ENCODE measurements at regions not wholly inside any gene's neighbourhood (a gene's known extent, or its start where the extent isn't known, plus 50 kb on each side); places are given as distances from the start of the nearest gene placed in this dataset.
"Not testable (repeated sequence)": the region's sequence is repeated elsewhere in the genome, so short reads cannot be mapped to it uniquely, and the experiment has no call there.

- no peak for DNase-seq
These were observed 269.4 kb downstream of the MYCN start for GRCh38 chr2:16209799-16210198.

DNA sequence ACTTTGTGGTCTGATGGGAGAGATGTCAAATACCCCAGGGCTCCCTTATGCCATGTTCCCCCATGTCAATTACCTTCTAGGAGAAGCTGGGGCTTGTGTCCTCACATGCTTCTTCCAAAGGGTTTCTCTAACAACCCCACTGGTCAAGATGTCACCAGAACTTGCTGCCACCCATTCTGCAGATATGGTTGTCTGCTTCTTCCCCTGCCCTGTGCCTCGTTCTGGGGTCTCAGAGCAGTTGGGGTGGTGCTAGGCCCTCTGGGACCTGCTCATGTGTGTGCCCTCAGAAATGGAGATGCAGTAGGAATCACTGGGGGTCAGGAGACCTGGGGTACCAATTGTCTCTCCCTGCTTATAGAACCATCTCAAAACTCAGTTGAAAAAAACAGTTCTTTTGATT lies 268.6 kb downstream of the MYCN start:
- no peak for DNase-seq

- DNase-seq = no peak
These were observed 268.0 kb downstream of the MYCN start for GRCh38 chr2:16208241-16208797.

DNA sequence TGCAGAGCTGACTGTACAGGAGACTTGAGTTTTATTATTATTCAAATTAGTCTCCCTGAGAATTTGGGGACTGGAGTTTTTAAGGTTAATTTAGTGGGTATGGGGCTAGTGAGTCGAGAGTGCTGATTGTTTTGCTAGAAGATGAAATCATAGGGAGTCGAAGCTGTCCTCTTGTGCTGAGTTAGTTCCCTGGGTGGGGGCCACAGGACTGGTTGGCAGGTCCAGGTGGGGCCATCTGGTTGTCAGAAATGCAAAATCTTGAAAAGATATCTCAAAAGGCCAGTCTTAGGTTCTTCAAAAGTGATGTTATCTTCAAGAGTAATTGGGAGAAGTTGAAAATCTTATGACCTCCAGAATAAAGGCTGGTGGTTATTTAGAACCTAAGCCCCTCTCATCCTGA lies 267.3 kb downstream of the MYCN start:
- no peak for DNase-seq

- no peak for DNase-seq
These were observed 266.8 kb downstream of the MYCN start for GRCh38 chr2:16207151-16207550.

DNA sequence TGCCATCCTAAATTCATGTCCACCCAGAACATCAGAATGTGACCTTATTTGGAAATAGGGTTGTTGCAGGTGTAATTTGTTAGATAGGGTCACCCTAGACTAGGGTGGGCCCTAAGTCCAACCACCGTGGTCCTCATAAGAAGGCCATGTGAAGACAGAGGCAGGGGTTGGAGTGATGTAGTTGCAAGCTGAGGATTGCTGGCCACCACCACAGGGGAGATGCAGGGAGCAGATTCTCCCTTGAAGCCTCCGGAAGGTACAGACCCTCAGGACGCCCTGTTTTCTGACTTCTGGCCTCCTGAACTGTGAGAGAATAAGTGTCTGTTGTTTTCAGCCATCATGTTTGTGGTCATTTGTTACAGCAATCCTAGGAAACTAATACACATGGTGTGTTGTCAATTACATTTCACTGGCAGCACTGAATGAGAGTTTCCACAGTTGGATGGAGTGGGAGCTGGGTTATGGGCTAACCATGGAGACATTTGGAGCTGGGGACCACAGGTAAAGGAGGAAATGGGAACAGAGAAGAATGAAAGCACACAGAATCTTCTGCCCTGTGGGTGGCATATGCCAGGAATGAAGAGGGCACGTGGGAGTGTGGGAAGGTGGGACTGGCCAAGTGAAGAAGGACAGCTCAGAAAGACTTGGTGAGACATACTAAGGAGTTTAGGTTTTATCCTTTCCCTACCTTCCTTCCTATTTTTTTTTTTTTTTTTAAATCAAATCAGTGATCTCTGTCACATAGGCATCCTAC lies 266.0 kb downstream of the MYCN start:
- no peak for DNase-seq

DNA sequence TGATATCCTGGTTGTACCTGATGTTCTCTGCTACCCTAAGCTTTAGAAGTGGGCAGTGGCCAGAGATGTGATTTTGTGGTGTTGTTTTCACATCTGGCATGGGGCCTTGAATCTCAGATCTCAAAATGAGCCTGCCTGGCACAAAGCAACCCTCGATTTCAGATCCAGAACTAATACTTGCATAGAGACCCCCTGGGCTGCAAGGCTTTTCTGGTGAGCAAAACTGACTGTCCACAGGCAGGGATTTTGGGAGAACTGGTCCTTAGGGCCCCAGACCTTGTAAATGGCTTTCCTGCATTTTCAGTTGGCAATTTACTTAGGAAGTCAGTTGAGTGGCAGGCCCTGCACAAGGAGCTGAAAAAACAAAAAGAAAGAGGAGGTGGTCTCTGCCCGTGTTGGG lies 265.3 kb downstream of the MYCN start:
- DNase-seq = no peak

- no peak for DNase-seq
These were observed 264.7 kb downstream of the MYCN start for GRCh38 chr2:16204886-16205620.

- no peak for DNase-seq
These were observed 263.9 kb downstream of the MYCN start for GRCh38 chr2:16204251-16204650.

GRCh38 chr2:16203691-16204090 lies 263.3 kb downstream of the MYCN start:
- DNase-seq = no peak

GRCh38 chr2:16203069-16203468 lies 262.7 kb downstream of the MYCN start:
- no peak for DNase-seq

- DNase-seq = no peak
These were observed 262.1 kb downstream of the MYCN start for GRCh38 chr2:16202266-16203020.

GRCh38 chr2:16201848-16202247 lies 261.5 kb downstream of the MYCN start:
- DNase-seq = no peak

DNA sequence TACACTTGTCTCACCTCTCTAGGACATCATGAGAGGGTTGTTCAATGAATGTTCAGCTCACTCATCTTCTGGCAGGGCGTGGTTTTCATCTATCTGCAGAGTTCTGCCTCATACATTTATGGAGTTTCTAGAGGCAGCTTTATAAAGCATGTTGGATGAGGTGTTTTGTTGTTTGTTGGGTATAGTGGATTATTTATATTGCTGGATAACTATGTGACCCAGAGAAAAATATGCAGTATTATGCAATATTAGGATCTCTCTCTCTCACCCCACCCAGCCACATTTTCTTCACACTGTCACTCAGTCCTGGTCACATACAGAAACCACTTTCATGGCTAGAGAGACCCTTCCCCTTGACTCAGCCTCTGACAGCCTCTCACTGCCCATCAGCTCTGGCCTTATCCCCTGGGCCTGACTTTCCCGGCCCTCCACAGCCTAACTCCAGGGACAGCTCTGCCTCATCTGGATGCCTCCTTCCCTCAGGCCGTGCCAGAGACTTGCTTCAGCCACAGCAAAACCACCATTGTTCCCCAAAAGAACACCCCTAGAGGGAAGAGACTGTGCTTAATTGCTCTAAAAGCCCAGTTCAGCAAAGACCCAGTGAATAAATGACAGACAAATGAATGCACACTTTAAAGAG lies 260.3 kb downstream of the MYCN start:
- no peak for DNase-seq

DNA sequence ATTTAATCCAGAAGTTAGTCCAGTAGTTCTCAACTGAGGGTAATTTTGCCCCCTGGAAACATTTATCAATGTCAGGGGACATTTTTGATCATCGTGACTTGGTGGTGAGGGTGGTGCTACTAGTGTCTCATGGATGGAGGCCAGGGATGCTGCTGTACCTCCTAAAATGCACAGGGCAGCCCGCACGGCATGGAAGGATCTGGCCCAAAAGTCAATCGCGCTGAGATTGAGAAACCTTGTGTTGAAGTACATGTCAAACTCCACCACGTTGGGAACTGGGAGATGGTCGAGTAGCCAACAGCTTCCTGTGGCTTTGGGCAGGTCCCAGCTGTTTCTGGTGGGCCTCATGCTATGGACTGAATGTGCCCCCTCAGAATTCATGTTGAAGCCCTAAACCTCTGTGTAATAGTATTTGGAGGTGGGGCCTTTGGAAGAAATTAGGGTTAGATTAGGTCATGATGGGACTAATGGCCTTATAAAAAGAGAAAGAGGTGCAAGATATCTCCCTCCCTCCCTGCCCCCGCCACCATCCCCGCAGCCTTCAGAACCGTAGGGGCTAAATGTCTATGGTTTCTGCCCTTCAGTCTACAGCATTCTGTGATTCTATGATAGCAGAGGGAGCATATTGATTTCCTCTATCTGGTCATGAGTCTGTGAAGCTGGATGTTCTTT lies 259.7 kb downstream of the MYCN start:
- no peak for DNase-seq

DNA sequence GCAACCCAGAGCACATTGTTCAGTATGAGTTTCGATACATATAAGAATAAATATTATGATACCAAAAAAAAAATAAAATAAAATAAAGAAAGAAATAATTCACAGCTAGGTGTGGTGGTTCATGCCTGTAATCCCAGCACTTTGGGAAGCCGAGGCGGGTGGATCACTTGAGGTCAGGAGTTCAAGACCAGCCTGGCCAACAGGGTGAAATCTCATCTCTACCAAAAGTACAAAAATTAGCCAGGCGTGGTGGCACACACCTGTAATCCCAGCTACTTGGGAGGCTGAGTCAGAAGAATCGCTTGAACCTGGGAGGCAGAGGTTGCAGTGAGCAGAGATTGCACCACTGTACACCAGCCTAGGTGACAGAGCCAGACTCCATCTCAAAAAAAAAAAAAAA lies 258.9 kb downstream of the MYCN start:
- DNase-seq = not testable (repeated sequence)

DNA sequence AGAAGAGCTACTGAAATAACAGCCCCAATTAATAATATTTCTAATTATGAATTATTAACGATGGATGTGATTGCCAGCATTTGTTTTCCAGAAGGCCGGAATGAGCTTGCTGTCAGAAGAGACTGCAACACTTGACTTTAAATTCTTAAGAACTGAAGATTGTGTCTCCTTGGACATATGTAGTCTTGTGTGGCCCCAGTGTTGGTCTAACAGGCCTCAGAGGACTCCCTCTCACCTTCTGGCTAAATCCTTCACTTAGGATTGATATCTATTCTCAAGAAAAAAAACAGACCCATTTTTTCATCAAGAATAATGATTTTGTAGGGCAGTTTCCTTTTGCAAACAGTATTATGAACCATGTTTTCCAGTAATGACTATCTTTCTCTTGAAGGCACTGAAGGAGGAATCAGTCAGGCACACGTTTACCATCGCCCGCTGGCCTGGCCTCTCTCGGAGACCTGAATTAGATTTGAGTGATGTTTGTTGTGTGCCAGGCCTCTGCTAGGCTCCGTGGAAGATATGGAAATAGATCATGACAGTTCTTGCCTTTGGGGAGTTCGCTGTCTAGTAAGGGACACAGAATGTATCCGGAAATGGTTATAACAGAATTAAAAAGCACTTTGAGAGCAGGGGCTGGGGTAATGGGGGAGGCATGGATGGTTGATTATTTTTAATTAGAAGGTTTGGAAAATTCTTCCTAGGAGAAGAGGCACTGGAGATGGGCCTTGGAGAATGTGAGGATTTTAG lies 258.0 kb downstream of the MYCN start:
- DNase-seq = no peak

DNA sequence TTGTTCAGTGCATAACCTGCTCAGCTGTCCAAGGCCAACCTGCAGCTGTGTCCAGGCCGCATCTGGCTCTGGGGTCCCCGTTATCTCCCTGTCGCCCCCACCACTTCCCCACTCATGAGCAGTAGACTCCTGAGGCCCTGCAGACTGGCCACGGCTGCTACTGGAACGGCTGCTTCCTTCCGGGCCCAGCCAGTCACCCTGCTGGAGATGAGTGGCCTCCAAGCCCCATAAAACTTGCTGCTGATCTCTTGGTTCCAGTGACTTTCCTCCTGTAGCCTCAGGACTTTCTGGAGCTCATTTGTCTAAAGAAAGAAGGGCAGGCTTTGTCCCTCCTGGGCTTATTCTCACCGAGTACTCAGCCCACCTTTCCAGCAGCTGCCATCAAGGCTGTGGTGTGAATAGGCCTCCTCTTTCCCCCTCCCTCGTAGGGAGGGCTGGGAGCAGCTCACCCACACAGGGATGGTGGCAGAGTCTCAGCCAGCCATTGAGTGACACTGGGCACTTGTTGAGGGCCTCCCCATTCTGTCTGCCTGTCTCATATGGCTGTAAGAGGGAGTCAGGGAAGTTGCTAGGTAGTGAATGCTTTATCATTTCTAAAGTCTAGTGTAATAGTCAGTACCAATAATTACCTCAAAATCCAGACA lies 257.3 kb downstream of the MYCN start:
- no peak for DNase-seq

DNA sequence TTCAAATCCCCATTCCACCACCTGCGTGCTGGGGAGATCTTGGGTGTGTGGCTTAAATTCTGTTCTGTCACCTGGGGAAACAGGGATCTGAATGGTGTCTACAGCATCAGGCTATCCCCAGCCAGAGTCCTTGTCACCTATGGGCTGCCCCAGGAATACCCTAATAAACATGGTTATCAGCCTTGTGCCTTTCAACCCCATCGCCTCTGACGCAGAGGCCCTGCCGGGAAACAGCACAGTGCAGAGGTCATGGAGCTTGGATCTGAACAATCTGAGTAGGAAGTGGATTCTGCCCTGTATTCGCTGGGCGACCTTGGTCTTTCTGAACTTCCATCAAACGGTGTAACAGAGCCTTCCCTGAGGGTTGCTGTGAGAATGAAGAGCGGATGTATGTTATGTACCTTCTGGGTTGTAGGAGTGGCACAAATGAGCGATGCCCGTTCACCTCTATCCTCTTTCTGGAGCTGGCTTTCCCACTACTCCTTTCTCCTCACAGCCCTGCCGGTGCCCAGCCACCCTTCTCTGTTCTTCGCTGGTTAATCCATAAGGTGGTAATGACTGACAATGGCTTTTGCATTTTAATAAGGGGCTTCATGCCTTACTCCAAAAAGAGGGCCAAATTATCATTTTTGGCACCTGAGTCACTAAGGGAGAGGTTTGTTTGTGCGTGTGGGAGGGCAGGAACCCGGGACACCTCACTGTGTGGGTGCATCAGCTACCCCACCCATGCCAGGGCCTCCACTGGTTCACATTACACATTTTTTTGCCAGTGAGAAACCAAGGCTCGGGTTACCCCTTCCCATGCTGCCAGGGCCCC lies 256.5 kb downstream of the MYCN start:
- DNase-seq = no peak

GRCh38 chr2:16195681-16196070 lies 255.3 kb downstream of the MYCN start:
- no peak for DNase-seq
